SK-N-MC (cell line): ENCODE measurements at regions not wholly inside any gene's neighbourhood (a gene's known extent, or its start where the extent isn't known, plus 50 kb on each side); places are given as distances from the start of the nearest gene placed in this dataset.

Source experiments
- EZH2 ChIP-seq: fragments of 200-600 bp; sonication (generic); IDR thresholded peaks from one replicate; pipeline ENCODE4 v1.6.1; 2017; ENCODE audit warnings: antibody characterized with exemption
- FOXP2 ChIP-seq: optimal IDR thresholded peaks from 2 replicates; pipeline ENCODE3; 2011; ENCODE audit warnings: mild to moderate bottlenecking, moderate library complexity; ENCODE audit not compliant: insufficient read depth; ENCODE audit errors: extremely low read length, control extremely low read depth
- POLR2AphosphoS5 ChIP-seq: IDR thresholded peaks from 2 replicates; pipeline ENCODE4 v1.6.1; 2012; ENCODE audit warnings: mild to moderate bottlenecking, low read depth, low read length, borderline replicate concordance

- TF ChIP-seq POLR2AphosphoS5 (no peak), EZH2 (no peak), FOXP2 (no peak)
These were observed 122.5 kb upstream of the ROBO2 start for GRCh38 chr3:76917436-76917835.
